Heart right ventricle (tissue), 16 donors: ENCODE measurements at regions not wholly inside any gene's neighbourhood (a gene's known extent, or its start where the extent isn't known, plus 50 kb on each side); places are given as distances from the start of the nearest gene placed in this dataset.

Experiments
- ATAC-seq, 8 donors: fragments of 200-7000 bp; cut with Tn5 transposase; one replicate each; pipeline ENCODE4 v1.9.1; 2020; ENCODE audit warnings: mild to moderate bottlenecking in 8 of 8, moderate library complexity in 8 of 8, moderate number of reproducible peaks in 1 of 8
- DNase-seq, 2 donors: peaks; one replicate each; pipeline ENCODE4 v3.0.0-alpha.2; 2020
- H3K27ac ChIP-seq, 10 donors: fragments of 200-600 bp; sonication (generic) in 2 of 10; one replicate each; pipeline versions ENCODE4 v1.5.0 to v1.8.0; 2020 to 2022; ENCODE audit warnings: mild to moderate bottlenecking in 3 of 10
- H3K27me3 ChIP-seq, 7 donors: fragments of 200-600 bp; one replicate each; pipeline ENCODE4 v1.8.0; 2021 to 2022; ENCODE audit warnings: mild to moderate bottlenecking in 2 of 7
- H3K36me3 ChIP-seq, 9 donors: fragments of 200-600 bp; sonication (generic) in 1 of 9; one replicate each; pipeline versions ENCODE4 v1.5.0 to v1.8.0; 2020 to 2022; ENCODE audit warnings: mild to moderate bottlenecking in 2 of 9
- H3K4me1 ChIP-seq, 9 donors: fragments of 200-600 bp; sonication (generic) in 1 of 9; one replicate each; pipeline versions ENCODE4 v1.5.0 to v1.8.0; 2020 to 2022; ENCODE audit warnings: mild to moderate bottlenecking in 4 of 9
- H3K4me3 ChIP-seq, 10 donors: fragments of 200-600 bp; sonication (generic) in 2 of 10; one replicate each; pipeline versions ENCODE4 v1.5.0 to v1.8.0; 2020 to 2022; ENCODE audit warnings: mild to moderate bottlenecking in 7 of 10, moderate library complexity in 2 of 10
- H3K9me3 ChIP-seq, 11 donors: fragments of 200-600 bp in 10 of 11; sonication (generic) in 2 of 11; one replicate each; pipeline versions ENCODE4 v1.5.0 to v1.8.0; 2013 to 2022; ENCODE audit warnings: mild to moderate bottlenecking in 2 of 11, control low read depth in 1 of 11, moderate library complexity in 1 of 11
- WGBS, 2 donors: extraction: QIAGEN DNeasy Blood & Tissue Kit; methylation state at CpG; one replicate each; pipeline ENCODE4 v1.1.7; 2013; ENCODE audit warnings: inconsistent platforms in 1 of 2; 5-methylcytosine and 5-hydroxymethylcytosine counted together
- intact Hi-C, 10 donors: fragments of 100-400 bp; cut with DNase I; formaldehyde crosslinking; loops; one replicate each; pipeline versions ENCODE4 v1.11.1 to v1.14.2; 2022
- TF ChIP-seq, protein P1 (sequence below), 9 donors: fragments of 200-600 bp; sonication (generic) in 2 of 9; IDR thresholded peaks; one replicate each; pipeline versions ENCODE4 v1.5.0 to v1.8.0; 2021 to 2022; ENCODE audit warnings: antibody characterized with exemption in 9 of 9, mild to moderate bottlenecking in 5 of 9, moderate library complexity in 1 of 9
- donor health status: Arrhythmogenic right ventricular cardiomyopathy.
- donor health status: ischemic (EF 13 %, LVEDD 7.1; RV severe dilation, severe dysfunction).
- donor health status: healthy with polysubstance abuse.
- donor health status: DM: no; HTN: yes; CAD: no.
- donor health status: DM: no; HTN: no; CAD: no.
- donor health status: ischemic (EF 25% LVEDD 6.9; RV normal size, moderate dysfunction).
- donor health status: ischemic (EF 25% LVEDD 5.7; RV mildly dilated, moderate dysfunction).
- donor health status: healthy.
- donor health status: DM: yes; HTN: yes; CAD: no.
- donor health status: Ischemic cardiomyopathy.
- donor health status: ischemic (EF 35%, LVEDD 5.7; RV mildly dilated, moderate dysfunction).
- donor health status: nonischemic (EF 11% LVEDD 7.7; RV severe dilation, severe dysfunction).
- donor health status: DM: yes; HTN: yes; CAD: no.
- donor health status: PGD.
- donor health status: ischemic (EF 29% LVEDD 5.4; RV normal size, mild dysfunction).
- donor health status: nonischemic (EF 23%, LVEDD 6.1; RV moderate dilation, normal function).

DNA sequence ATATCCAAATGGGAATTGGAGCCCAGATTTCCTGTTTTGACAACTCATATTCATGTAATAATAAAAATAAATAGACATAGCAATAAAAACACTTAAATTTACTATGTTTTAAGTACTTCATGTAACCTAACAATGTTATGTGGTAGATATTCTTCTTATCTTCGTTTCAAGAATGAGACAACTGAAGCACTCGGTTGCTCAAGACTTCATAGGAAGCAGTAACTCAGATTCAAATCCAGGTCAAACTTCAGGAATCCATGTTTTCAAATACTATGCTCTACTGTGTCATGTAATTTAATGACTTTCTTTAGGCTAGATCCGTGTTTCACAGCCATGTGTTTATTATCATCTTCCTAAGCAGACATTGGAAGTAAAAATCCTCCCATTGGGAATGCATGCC, 492.2 kb downstream of the CNTN3 start:
- H3K27me3 ChIP-seq, result no peaks in the 10 kb centered on the region
- no peak for ATAC-seq
- intact Hi-C loops, result no loop called here
- no peak overlapping the region for H3K4me3 ChIP-seq
- H3K4me1 ChIP-seq, result no peaks in the 10 kb centered on the region
- TF ChIP-seq, protein P1, sequence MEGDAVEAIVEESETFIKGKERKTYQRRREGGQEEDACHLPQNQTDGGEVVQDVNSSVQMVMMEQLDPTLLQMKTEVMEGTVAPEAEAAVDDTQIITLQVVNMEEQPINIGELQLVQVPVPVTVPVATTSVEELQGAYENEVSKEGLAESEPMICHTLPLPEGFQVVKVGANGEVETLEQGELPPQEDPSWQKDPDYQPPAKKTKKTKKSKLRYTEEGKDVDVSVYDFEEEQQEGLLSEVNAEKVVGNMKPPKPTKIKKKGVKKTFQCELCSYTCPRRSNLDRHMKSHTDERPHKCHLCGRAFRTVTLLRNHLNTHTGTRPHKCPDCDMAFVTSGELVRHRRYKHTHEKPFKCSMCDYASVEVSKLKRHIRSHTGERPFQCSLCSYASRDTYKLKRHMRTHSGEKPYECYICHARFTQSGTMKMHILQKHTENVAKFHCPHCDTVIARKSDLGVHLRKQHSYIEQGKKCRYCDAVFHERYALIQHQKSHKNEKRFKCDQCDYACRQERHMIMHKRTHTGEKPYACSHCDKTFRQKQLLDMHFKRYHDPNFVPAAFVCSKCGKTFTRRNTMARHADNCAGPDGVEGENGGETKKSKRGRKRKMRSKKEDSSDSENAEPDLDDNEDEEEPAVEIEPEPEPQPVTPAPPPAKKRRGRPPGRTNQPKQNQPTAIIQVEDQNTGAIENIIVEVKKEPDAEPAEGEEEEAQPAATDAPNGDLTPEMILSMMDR (IDR thresholded peaks at IDR 0.05), result no peak
- DNase-seq, result no peak
- WGBS, 2 donors, result 50 to 64% methylated on average over 3 of the region's 3 CpGs
- peaks cover 0 to 10% (median 0%) of the 10 kb centered on the region in 11 donors for H3K9me3 ChIP-seq
- H3K36me3 ChIP-seq, result no peaks in the 10 kb centered on the region
- no peak overlapping the region for H3K27ac ChIP-seq

DNA sequence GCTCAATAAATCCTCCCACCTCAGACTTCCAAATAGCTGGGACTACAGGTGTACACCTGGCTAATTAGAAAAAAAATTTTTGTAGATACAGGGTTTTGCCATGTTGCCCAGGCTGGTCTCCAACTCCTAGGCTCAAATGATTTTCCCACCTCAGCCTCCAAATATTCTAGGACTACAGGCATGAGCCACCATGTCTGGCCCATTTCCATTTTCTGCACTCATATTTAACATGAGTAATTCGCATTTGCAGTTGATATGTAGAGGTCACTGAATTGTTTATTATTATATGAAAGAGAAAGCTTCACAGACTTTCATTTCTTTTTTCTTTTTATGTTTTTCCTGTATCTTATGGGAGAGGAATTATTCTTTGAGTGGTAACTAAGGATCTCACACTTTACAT, 492.7 kb downstream of the CNTN3 start:
- intact Hi-C loops, result no loop called here
- Histone ChIP-seq H3K9me3 (peaks cover 0 to 10% (median 0%) of the 10 kb centered on the region in 11 donors), H3K4me3 (no peak overlapping the region), H3K27ac (no peak overlapping the region), H3K4me1 (no peaks in the 10 kb centered on the region), H3K36me3 (no peaks in the 10 kb centered on the region), H3K27me3 (no peaks in the 10 kb centered on the region)
- ATAC-seq, result no peak
- WGBS, 2 donors, result 61 to 64% methylated on average over 1 of the region's 1 CpG
- DNase-seq, result no peak
- TF ChIP-seq, protein P1 (IDR thresholded peaks at IDR 0.05), result no peak

DNA sequence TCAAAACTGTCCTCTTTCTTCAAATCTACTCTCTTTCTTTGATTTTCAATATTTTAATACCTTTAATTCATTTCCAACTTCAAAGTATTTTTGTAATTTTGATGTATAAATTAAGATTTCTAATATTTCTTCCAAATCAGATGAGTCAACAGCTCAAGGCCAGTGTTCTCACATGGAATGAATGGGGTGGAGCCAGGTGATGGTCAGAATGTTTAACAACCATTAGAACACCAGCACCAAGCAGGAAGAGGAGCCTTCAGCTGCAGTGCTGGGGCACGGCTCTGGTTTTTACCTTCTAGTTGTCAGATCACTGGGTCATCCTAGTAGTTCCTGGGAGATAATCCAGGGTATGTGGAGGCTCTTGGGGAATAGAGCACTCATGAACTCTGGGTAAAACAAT, 494.5 kb upstream of the PDZRN3 start:
- Histone ChIP-seq H3K9me3 (peaks cover 0 to 10% (median 0%) of the 10 kb centered on the region in 11 donors), H3K36me3 (no peaks in the 10 kb centered on the region), H3K4me3 (no peak overlapping the region), H3K4me1 (no peaks in the 10 kb centered on the region), H3K27me3 (no peaks in the 10 kb centered on the region), H3K27ac (no peak overlapping the region)
- DNase-seq (no peak), ATAC-seq (no peak)
- intact Hi-C loops, result no loop called here
- TF ChIP-seq, protein P1 (IDR thresholded peaks at IDR 0.05), result no peak
- WGBS, 2 donors, result 58 to 69% methylated on average over 1 of the region's 1 CpG

DNA sequence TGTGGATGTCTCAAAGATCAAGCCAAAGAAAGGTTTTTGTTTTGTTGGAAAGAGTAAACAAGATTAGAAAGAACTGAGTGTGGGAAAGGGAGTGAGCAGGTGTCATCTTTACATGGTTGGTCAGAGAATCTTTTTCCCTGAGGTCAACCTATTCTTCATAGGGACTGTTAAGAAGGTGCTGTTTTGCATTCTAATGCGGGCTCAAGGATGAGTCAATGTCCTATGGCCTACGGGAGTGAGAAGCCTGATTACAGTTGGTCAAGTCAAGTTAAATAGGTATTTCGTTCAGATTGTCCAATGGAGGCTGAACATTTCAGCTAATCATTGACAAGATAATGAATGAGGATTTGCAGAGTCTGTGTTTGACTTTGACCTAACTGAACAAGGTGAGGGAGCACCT, 491.2 kb upstream of the PDZRN3 start:
- whole genome bisulfite sequencing, 2 donors, result 83 to 85% methylated on average over 3 of the region's 3 CpGs
- Histone ChIP-seq H3K4me1 (no peaks in the 10 kb centered on the region), H3K27ac (no peak overlapping the region), H3K9me3 (peaks cover 0 to 2% (median 0%) of the 10 kb centered on the region in 11 donors), H3K4me3 (no peak overlapping the region), H3K27me3 (no peaks in the 10 kb centered on the region), H3K36me3 (no peaks in the 10 kb centered on the region)
- TF ChIP-seq, protein P1 (IDR thresholded peaks at IDR 0.05), result no peak
- no peak for DNase-seq
- no peak for ATAC-seq
- intact Hi-C loops, result no loop called here
